GM04503 (cell line): ENCODE measurements at regions not wholly inside any gene's neighbourhood (a gene's known extent, or its start where the extent isn't known, plus 50 kb on each side); places are given as distances from the start of the nearest gene placed in this dataset.
A peak's percentile ranks its signal among the peaks of the same experiment; 100 is the strongest.

Source experiments
- DNase-seq: peaks from one replicate; pipeline ENCODE4 v3.0.0-alpha.2; 2012; ENCODE audit warnings: low read depth

GRCh38 chr5:68711293-68712200 is 382.3 kb upstream of the SLC30A5 start:
- DNase-seq = no peak

DNA sequence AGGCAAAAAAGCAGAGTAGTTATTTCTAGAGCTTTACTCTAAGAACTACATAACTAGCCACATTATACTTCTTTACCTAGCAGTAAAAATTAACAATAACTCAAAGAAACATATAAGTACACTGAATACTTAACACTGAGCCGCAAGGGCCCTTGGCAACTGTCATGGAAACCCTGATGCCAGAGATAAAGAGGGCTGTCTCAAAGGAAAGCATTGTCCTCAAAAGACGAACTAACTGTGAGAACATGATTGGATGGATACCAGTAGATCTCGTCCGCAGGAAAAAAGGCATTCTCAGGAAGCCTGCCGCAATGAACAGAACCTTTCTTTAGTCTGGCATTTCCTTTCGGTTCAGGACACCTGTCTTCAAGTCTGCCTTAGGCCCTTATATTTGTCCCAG is 379.0 kb upstream of the SLC30A5 start:
- DNase-seq = no peak

- DNase-seq = no peak
Measured at GRCh38 chr5:68720884-68721610, 372.8 kb upstream of the SLC30A5 start.

GRCh38 chr5:68722357-68722756 is 371.5 kb upstream of the SLC30A5 start:
- no peak for DNase-seq

DNA sequence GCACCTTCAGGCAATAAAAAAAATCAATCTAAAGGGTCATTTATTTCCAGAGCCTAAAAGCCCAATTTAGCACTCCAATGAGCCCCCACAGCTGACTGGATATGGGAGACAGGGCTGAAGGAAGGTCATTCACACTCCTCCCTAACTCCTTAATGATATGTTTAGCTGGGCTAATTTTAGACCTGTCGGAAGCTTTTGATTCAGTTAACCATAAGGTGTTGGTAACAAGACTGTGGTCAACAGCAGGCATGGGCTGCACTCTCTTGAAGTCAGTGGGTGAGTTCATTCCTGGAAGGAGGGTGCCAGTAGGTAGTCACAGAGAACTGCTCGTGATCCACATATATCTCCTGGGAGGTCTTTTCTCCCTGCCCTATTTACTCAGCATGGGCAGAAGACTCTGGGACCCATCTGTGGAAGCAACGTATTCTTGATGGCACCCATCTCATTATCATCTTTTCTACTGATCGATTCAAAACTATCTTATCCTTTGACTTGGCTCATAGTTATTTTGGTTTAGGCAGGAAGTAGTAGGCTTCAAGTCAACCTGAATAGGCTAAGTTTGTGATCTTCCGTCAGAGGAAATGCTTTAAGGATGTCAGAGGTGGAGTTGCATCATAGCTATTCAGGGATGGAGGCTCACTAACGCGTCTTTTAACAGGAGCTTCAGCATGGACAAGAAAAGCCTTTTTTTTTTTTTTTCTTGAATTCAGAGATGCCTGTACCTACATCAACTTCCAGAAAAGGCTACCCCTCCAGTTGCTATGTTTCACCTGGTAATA is 367.7 kb upstream of the SLC30A5 start:
- no peak for DNase-seq

GRCh38 chr5:68727931-68728330 is 365.9 kb upstream of the SLC30A5 start:
- no peak for DNase-seq

- DNase-seq = no peak
Measured at GRCh38 chr5:68729678-68730077, 364.1 kb upstream of the SLC30A5 start.

GRCh38 chr5:68730220-68730978 is 363.4 kb upstream of the SLC30A5 start:
- DNase-seq = peak; percentile 54

- DNase-seq = no peak
Measured at GRCh38 chr5:68730979-68731654, 362.7 kb upstream of the SLC30A5 start.

DNA sequence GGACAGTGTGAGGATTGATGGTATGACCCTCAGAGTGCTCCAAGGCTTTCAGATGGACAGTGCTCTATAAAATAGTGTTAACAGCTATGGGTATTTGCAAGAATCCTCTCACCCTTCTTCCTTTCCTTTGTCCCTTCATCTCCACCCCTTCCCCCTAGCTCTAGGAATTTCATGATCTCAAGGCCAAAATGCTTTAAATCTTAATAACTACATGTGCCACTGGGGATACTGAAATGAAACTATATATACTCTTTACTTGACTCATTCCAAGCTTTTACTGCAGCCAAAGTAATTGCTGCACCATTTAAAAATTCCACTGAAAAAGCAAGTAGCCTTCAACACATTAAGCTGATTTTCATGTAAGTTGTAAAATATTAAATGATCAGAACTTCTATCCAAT is 361.6 kb upstream of the SLC30A5 start:
- no peak for DNase-seq

DNA sequence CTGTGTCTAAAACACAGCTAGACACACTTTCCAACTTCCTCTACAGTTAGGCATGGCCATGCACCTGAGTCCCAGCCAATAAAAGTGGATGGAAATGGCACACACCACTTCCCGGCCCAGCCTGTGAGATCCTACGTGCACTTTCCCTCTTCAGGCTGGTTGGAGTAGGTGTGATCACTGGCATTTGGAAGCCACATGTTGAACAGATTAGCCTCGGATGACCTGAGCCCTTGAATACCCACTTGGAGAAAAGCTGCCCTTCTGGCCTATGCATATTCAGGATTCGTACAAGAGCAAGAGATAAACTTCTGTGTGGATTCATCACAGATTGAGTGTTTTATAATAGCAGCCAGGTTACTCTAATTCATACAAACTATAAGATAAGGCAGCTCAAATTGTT is 359.0 kb upstream of the SLC30A5 start:
- DNase-seq = no peak

DNA sequence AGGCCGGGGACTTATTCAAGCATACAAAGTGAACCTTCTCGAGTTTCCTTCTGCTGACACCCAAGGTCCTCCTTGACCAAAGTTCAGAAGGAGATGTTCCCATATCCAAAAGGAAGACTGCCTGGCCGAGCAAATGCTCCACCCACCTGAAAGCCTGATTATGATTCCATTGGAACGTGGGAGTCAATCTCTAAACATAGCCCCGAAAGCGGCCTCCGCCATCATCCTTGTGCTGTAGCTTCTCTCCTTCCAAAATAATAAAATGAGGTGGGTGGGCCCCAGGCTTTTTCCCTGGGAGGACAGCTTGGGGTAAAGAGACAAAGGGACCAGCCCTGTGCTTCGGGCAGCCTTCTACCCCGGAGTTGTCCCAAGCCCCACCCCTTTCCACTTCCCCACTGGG is 355.6 kb upstream of the SLC30A5 start:
- DNase-seq = no peak

- no peak for DNase-seq
Measured at GRCh38 chr5:68738841-68739240, 355.0 kb upstream of the SLC30A5 start.

DNA sequence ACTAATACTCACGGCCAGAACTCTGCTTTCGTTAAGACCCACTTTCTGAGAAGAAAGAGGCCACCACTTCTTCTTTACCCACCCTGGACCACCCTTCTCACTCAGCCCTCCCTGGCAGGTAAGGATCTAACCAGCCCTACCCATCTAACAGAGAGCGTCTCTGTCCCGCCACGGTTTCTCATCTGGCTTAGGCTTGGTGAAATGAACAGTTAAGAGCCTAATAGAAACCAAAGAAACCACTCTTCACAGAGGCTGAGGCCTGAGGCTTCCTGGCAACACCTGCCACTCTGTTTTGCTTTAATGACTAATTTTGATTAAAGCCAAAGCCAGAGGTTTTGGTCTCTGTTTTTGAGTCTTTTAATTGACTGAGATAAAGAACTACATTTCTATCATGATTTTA is 354.1 kb upstream of the SLC30A5 start:
- no peak for DNase-seq

- no peak for DNase-seq
Measured at GRCh38 chr5:68740226-68740910, 353.4 kb upstream of the SLC30A5 start.

DNA sequence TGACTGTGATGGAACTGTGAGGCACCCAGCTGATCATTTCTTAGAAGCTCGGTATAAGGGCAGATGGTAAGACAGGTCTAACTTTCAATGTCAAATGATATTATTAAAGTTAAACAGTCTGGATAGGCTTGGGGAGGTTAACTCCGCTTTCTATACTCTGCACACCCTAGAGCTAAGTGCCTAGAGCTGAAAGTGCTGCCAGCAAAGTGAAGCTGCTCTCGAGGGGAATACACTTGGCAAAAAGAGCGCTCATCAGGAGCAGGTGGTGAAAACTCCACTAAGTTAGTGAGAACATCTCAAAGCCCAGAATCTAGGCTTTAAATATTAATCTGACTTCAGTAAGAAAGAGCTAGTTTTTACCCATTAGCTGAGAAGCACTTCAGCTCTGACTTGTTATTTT is 349.6 kb upstream of the SLC30A5 start:
- no peak for DNase-seq

- no peak for DNase-seq
Measured at GRCh38 chr5:68745448-68745847, 348.4 kb upstream of the SLC30A5 start.

- no peak for DNase-seq
Measured at GRCh38 chr5:68746220-68746619, 347.6 kb upstream of the SLC30A5 start.

GRCh38 chr5:68746643-68747420 is 347.0 kb upstream of the SLC30A5 start:
- no peak for DNase-seq

GRCh38 chr5:68747521-68747920 is 346.3 kb upstream of the SLC30A5 start:
- no peak for DNase-seq
